Lung (tissue), 11 donors: ENCODE measurements at regions not wholly inside any gene's neighbourhood (a gene's known extent, or its start where the extent isn't known, plus 50 kb on each side); places are given as distances from the start of the nearest gene placed in this dataset.

ENCODE experiments used
- ATAC-seq: fragments of 200-7000 bp; cut with Tn5 transposase; one replicate; pipeline ENCODE4 v1.9.1; 2020; ENCODE audit warnings: moderate number of reproducible peaks; ENCODE audit not compliant: insufficient read depth, low FRiP score
- DNase-seq, 3 donors: peaks; one replicate each; pipeline ENCODE4 v3.0.0-alpha.2; 2013 to 2017
- H3K27ac ChIP-seq, 2 donors: one replicate each; pipeline ENCODE4 v1.5.1; 2013; ENCODE audit warnings: mild to moderate bottlenecking in 2 of 2, moderate library complexity in 2 of 2, control low read depth in 1 of 2, inconsistent platforms in 1 of 2, low read depth in 1 of 2, low read length in 1 of 2
- H3K27me3 ChIP-seq, 3 donors: one replicate each; pipeline ENCODE4 v1.5.1; 2013; ENCODE audit warnings: low read length in 2 of 3; ENCODE audit not compliant: control insufficient read depth in 3 of 3, insufficient read depth in 3 of 3
- H3K36me3 ChIP-seq, 4 donors: one replicate each; pipeline ENCODE4 v1.5.1; 2013; ENCODE audit warnings: low read length in 4 of 4, mild to moderate bottlenecking in 1 of 4, moderate library complexity in 1 of 4; ENCODE audit not compliant: control insufficient read depth in 4 of 4, insufficient read depth in 4 of 4
- H3K4me1 ChIP-seq, 5 donors: one replicate each; pipeline ENCODE4 v1.5.1; 2013; ENCODE audit warnings: low read length in 5 of 5, mild to moderate bottlenecking in 2 of 5, moderate library complexity in 1 of 5; ENCODE audit not compliant: control insufficient read depth in 5 of 5, insufficient read depth in 5 of 5
- H3K4me3 ChIP-seq: one replicate; pipeline ENCODE4 v1.5.1; 2013; ENCODE audit warnings: mild to moderate bottlenecking, control low read depth, moderate library complexity
- H3K9ac ChIP-seq, 2 donors: one replicate each; pipeline ENCODE4 v1.5.1; 2013; ENCODE audit warnings: low read length in 2 of 2, control low read depth in 1 of 2; ENCODE audit not compliant: insufficient read depth in 1 of 2
- H3K9me3 ChIP-seq, 4 donors: one replicate each; pipeline ENCODE4 v1.5.1; 2013; ENCODE audit warnings: low read length in 3 of 4, mild to moderate bottlenecking in 1 of 4, moderate library complexity in 1 of 4; ENCODE audit not compliant: control insufficient read depth in 4 of 4, insufficient read depth in 3 of 4
- WGBS, 2 donors: extraction: QIAGEN DNeasy Blood & Tissue Kit; methylation state at CpG; one replicate each; pipeline ENCODE4 v1.1.7; 2013; 5-methylcytosine and 5-hydroxymethylcytosine counted together
- TF ChIP-seq, protein P1 (sequence below): IDR thresholded peaks from 2 replicates; pipeline ENCODE4 v1.5.1; 2012; ENCODE audit warnings: mild to moderate bottlenecking; ENCODE audit errors: control extremely low read depth, extremely low read depth
- donor health status: control.
- donor health status: control.
- donor health status: Bipolar disorder and iron deficiency.
- donor health status: healthy.
- donor health status: DM: yes; HTN: yes; CAD: no.

DNA sequence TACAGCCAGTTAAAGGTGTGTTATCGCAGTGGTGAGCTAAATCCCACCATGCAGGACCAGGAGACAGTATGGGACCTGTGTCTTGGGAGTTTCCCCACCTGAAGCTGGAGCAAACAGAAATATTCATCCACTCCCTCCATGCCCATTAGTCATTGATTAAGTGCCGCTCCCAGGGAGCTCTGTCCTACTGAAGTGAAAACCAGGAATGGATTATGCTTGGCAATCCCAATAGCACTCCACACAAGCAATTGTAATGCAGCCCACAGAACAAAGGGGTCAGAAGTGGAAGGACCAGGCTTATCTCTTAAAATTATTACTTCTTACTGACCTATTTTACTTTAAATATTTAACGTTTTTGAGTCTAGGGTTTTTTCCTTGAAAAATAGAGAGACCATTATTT lies 1005.4 kb downstream of the ADGRL2 start:
- DNase-seq, result no peak
- Histone ChIP-seq H3K36me3 (no peaks in the 10 kb centered on the region), H3K27ac (no peak overlapping the region), H3K4me1 (no peaks in the 10 kb centered on the region), H3K4me3 (no peak overlapping the region), H3K27me3 (no peaks in the 10 kb centered on the region), H3K9ac (no peak overlapping the region), H3K9me3 (no peaks in the 10 kb centered on the region)
- 82 to 88% methylated on average over 3 of the region's 3 CpGs for WGBS, 2 donors
- TF ChIP-seq, protein P1, sequence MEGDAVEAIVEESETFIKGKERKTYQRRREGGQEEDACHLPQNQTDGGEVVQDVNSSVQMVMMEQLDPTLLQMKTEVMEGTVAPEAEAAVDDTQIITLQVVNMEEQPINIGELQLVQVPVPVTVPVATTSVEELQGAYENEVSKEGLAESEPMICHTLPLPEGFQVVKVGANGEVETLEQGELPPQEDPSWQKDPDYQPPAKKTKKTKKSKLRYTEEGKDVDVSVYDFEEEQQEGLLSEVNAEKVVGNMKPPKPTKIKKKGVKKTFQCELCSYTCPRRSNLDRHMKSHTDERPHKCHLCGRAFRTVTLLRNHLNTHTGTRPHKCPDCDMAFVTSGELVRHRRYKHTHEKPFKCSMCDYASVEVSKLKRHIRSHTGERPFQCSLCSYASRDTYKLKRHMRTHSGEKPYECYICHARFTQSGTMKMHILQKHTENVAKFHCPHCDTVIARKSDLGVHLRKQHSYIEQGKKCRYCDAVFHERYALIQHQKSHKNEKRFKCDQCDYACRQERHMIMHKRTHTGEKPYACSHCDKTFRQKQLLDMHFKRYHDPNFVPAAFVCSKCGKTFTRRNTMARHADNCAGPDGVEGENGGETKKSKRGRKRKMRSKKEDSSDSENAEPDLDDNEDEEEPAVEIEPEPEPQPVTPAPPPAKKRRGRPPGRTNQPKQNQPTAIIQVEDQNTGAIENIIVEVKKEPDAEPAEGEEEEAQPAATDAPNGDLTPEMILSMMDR, result no peak
- ATAC-seq, result no peak

DNA sequence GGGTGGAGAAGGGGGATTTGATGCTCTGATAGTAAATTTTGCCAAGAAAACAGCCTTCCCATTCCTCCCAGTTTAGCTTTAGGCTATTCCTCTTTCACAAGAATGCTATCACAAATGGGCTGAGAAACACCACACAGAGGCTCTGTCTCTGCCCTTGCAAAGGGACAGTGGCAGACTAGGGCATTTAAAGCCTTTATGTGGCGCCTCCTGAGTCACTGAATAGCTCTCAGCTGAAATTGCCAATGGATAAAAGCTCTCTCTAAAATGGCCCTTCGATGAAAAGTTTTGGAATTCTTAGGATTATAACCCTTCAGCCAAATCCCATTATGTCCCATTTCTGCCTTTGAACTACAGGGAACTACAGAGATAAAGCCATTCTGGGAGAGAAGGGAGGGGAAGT lies 1000.4 kb downstream of the ADGRL2 start:
- H3K27ac ChIP-seq, result no peak overlapping the region
- no peaks in the 10 kb centered on the region for H3K27me3 ChIP-seq
- peaks cover 0 to 9% (median 0%) of the 10 kb centered on the region in 5 donors for H3K4me1 ChIP-seq
- peaks cover 0 to 2% (median 0%) of the 10 kb centered on the region in 4 donors for H3K9me3 ChIP-seq
- no peaks in the 10 kb centered on the region for H3K36me3 ChIP-seq
- no peak for DNase-seq
- H3K4me3 ChIP-seq, result no peak overlapping the region
- H3K9ac ChIP-seq, result no peak overlapping the region
- 85 to 86% methylated on average over 2 of the region's 2 CpGs for WGBS, 2 donors
- no peak for ATAC-seq
- TF ChIP-seq, protein P1, result no peak

DNA sequence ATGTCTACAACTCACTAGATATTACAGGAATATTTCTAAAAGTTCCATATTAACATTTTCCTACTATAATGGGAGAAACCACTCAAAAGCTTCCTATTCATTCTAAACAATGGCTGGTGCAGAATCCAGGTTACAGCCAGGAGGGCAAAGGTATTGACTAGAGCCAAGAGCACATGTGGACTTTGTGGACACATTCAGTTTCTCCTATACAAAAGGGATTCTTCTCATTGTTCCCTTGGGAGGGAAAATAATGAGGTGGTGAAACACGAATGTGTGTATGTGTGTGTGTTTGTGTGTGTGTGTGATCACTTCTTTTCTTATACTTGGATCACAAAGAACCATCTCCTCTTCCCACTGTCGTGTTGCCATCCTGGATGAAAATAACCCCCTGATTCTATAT lies 1000.0 kb downstream of the ADGRL2 start:
- no peaks in the 10 kb centered on the region for H3K36me3 ChIP-seq
- ATAC-seq, result no peak
- TF ChIP-seq, protein P1, result no peak

DNA sequence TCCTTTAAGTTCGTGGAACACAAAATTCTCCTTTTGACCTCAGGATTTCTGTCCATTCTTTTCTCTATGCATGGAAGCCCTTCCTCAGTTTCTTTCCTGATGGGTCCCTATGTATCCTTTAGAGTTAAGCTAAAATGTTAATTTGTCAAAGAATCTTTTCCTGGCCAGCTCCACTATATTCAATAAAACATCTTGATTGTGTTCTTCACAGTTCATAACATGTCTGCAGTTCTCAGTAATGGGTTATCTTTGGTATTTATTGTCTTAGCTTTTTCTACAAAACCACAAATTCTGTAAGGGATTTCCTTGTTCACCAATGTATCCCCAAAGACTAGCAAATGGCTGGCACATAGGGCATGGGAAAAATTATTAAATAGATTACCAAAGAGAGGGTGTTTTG lies 998.5 kb downstream of the ADGRL2 start:
- peaks cover 0 to 2% (median 0%) of the 10 kb centered on the region in 4 donors for H3K9me3 ChIP-seq
- H3K9ac ChIP-seq, result no peak overlapping the region
- no peaks in the 10 kb centered on the region for H3K36me3 ChIP-seq
- H3K27ac ChIP-seq, result no peak overlapping the region
- peaks cover 0 to 9% (median 0%) of the 10 kb centered on the region in 5 donors for H3K4me1 ChIP-seq
- no peak for ATAC-seq
- WGBS, 2 donors, result 81 to 83% methylated on average over 1 of the region's 1 CpG
- peak in 2 of 3 donors; percentile 69 for DNase-seq
- TF ChIP-seq, protein P1, result no peak
- H3K4me3 ChIP-seq, result no peak overlapping the region
- no peaks in the 10 kb centered on the region for H3K27me3 ChIP-seq

More for the DNA sequence above, 1000.0 kb downstream of the ADGRL2 start:
- Histone ChIP-seq H3K9me3 (peaks cover 0 to 2% (median 0%) of the 10 kb centered on the region in 4 donors), H3K27ac (no peak overlapping the region), H3K27me3 (no peaks in the 10 kb centered on the region), H3K4me3 (no peak overlapping the region), H3K4me1 (peaks cover 0 to 9% (median 0%) of the 10 kb centered on the region in 5 donors), H3K9ac (no peak overlapping the region)
- no peak for DNase-seq
- WGBS, 2 donors, result 85 to 86% methylated on average over 2 of the region's 2 CpGs
